LoVo (cell line): ENCODE measurements at regions not wholly inside any gene's neighbourhood (a gene's known extent, or its start where the extent isn't known, plus 50 kb on each side); places are given as distances from the start of the nearest gene placed in this dataset.

Experiments used
- DNase-seq: peaks from one replicate; pipeline ENCODE4 v3.0.0-alpha.2; 2016; ENCODE audit warnings: low spot score

DNA sequence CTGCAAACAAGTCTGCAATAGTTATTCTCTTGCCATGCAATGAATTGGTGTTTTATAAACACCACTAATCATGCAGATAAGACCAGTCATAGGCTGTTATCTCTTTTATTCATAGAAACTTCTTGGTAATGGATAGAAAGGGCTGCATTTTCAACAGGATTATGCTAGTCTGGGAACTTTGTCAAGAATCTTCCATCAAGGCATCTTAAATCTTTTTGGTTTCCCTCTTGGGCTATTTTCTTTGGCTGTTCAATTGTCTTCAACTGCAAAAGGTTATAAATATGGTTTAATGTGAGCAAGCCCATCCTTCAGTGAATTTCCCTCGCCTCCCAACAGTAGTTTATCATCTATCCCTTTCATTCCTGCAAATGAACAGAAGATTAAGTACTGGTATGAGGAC is 59.0 kb upstream of the MINAR1 start:
- no peak for DNase-seq

DNA sequence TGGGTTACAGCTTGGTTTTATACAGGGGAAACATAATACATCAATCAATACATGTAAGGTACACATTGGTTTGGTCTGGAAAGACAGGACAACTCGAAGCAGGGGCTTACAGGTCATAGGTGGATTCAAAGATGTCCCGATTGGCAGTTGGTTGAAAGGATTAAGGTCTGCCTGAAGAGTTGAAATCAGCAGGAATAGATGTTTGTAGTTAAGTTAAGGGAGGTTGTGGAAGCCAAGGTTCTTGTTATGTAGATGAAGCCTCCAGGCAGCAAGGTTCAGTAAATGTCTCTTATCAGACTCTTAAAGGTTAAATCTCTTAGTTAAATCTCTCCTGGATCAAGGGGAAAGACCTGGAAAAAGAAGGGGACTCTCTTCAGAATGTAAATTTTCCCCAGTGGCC is 58.4 kb upstream of the MINAR1 start:
- DNase-seq = no peak

DNA sequence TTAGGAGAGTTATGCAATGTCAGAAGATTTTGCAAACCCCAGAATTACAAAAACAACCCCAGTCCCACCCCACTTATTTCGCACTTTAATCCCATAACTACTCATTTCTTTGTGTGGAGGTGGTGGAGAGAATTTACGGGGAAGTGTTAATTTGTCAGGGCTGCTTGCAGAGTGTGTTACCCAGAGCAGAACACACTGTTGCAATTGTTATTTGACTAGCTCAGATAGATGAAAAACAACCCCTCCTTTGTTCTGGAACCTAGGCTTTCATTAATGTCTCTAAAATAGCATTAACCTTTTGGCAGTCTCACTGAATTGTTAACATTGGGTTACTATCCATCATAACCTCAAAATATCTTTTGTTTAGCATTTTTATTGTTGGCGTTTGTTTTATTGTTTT is 55.8 kb upstream of the MINAR1 start:
- no peak for DNase-seq

DNA sequence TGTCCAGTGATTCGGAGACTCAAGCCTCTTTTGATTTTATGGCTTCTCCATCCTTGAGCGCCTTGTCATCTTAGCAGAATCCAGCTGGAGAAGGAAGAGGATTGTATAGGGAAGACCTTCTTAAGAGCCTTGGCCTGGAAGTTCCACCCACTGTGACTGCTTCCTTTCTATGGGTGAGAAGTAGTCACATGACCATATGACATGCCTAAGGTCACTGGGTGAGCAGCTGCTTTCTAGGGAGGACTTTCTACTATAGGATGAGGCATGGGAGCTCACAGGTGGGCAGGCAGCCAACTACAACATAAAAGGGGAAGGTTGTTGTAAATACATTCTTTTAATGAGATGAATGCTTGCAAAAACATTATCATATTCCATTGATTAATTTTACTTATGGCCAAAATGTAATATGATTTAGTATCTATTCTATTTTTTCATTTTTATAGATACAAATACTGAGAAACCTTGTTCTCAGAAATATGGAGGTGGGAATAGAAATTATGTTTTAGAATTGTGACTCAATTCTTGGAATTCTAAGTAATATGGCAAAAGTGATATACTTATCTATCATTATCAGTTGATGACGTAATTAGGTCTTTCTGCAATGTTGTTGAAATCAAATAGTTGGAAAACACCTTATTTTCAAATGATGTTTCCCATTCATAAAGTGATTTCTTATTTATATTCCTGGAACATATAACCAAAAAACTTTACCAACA is 53.6 kb upstream of the MINAR1 start:
- DNase-seq = no peak

DNA sequence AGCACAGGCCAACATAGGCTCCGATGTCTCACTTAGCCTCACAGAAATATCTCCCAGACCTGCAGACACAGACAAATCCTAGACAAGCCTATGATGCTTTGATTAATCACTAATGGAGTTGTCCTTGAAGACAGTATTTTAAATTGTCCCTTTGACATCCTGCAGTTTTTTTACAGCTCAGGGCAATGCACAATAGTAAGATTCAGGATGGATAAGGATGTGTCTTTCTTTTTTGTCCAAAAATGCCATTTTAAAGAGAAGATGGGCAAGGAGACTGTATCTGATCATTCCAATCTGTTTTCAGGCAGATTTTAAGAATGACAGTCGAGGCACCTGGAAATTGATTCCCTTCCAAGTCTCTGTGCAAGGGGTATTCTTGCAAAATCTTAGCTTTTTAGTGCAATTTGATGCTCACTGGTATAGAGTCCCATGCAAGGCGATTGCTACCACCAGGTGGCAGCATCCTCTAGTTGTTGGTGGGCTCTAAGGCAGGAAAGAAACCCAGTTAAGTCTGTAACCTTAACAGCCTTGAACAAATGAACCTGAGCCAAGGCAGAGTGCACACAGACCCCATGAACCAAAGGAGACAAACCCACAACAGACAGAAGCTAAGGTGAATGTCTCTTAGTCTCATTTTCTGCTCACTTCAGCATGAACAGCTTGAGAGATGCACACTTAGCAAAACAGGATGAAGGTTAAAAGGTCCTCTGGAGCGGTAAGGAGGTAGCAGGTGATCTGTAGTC is 51.2 kb upstream of the MINAR1 start:
- peak; percentile 74 for DNase-seq

DNA sequence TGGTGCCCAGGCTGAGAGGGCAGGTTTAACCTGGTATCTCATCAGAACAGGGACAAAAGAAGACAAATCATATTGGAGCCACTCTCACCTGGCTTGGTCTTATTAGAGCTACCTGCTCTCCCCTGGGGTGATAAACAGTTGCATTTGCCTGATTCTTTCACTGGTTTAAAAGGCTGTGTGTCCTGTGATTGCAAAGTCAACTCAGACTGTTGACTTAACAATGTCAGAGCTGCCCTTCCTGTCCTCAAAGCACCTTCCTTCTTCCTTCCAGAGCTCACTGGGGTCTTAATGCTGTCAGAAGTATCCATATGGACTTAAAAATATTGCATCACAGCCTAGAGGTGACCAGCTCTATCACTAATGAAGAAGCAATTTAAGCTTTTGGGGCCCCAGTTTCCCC is 50.5 kb upstream of the MINAR1 start:
- no peak for DNase-seq
